ENCODE measurements at regions not wholly inside any gene's neighbourhood (a gene's known extent, or its start where the extent isn't known, plus 50 kb on each side); places are given as distances from the start of the nearest gene placed in this dataset.

DNA sequence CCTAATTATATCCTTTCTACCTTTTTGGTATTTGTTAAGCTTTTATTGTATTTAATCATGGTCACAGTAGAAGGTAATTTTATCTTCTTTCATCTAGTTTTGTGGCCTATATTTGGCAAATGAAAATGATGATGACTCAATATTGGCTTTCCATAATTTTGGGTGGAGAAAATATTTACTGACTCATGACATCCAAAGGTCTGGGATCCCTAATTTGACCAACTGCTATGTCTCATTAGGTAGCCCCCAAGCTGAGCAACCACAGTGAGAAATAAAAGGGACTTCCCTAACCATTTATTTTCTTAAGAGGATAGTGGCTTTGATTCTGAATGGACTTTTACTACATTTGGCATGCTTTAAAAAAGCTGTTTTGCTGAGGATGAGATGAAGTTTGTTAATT is 289.5 kb downstream of the RMST start:
- no peak for TF ChIP-seq EZH2 (IDR thresholded peaks at IDR 0.05; ENCODE audit: low read length)
- TF ChIP-seq, protein P1, sequence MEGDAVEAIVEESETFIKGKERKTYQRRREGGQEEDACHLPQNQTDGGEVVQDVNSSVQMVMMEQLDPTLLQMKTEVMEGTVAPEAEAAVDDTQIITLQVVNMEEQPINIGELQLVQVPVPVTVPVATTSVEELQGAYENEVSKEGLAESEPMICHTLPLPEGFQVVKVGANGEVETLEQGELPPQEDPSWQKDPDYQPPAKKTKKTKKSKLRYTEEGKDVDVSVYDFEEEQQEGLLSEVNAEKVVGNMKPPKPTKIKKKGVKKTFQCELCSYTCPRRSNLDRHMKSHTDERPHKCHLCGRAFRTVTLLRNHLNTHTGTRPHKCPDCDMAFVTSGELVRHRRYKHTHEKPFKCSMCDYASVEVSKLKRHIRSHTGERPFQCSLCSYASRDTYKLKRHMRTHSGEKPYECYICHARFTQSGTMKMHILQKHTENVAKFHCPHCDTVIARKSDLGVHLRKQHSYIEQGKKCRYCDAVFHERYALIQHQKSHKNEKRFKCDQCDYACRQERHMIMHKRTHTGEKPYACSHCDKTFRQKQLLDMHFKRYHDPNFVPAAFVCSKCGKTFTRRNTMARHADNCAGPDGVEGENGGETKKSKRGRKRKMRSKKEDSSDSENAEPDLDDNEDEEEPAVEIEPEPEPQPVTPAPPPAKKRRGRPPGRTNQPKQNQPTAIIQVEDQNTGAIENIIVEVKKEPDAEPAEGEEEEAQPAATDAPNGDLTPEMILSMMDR (optimal IDR thresholded peaks at IDR 0.05 in 1 of 3, IDR thresholded peaks at IDR 0.05 in 1 of 3, conservative IDR thresholded peaks at IDR 0.05 in 1 of 3; ENCODE audit: extremely low read depth in 1 of 3, insufficient read depth in 2 of 3, low read length in 3 of 3) = no peak

All from keratinocyte (primary cell).